ENCODE measurements at regions not wholly inside any gene's neighbourhood (a gene's known extent, or its start where the extent isn't known, plus 50 kb on each side); places are given as distances from the start of the nearest gene placed in this dataset.

DNA sequence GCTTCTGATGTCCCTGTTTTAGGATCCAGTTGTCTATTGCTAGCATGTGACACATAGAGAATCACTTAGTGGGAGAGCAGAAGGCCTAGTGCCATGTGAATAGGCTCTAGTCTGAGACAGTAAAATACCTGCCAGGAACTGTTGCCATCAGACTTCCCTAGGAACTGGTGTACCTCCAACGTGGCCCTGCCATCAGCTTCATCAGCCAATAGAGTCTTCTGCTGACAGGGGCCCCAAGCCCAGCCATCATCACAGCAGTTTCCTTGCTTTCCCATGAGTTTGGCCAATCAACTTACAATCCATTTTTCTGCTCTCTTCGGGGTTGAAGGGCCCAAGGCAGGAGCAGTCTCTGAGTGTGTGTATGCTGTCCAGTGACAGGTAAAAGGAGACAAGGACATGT lies 128.4 kb upstream of the ADRA1B start:
- Histone ChIP-seq H3K27ac (ENCODE audit: low read length) (no peak overlapping the region), H3K27me3 (ENCODE audit: control insufficient read depth, insufficient read depth, low read length) (peaks cover 53% of the 10 kb centered on the region), H3K9me3 (ENCODE audit: control insufficient read depth, low read depth, low read length) (no peaks in the 10 kb centered on the region), H3K4me3 (ENCODE audit: low read length) (no peak overlapping the region), H3K36me3 (ENCODE audit: control insufficient read depth, insufficient read depth, low read length) (no peaks in the 10 kb centered on the region), H3K4me1 (ENCODE audit: control insufficient read depth, insufficient read depth, low read length) (no peaks in the 10 kb centered on the region)
- DNase-seq, result no peak
- no CpG with 5 or more reads among the region's 2 CpGs for WGBS (ENCODE audit: insufficient coverage, low lambda C conversion rate)

DNA sequence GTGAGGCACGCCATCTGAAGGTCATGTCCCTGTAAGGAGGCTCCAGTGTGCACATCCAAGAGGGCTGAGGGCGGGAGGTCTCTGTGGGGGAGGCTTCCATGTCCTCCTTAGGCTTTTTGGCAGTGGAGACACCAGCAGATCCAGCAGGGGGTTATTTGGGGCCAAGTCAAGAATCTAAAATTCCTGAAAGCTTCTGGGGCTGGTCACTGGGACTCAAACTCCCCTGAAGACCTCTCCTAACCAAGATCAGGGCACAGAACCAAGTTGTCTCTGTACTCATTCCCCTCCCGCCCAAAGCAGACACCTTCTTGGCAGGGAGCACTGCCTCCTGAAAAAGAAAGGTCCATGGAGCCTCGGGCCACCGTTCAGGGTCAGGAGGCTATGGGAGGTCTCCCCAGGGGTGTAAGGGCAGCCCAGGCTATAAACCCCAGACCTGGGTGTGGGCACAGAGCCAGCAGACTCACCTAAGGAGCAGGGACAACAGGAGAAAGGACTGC lies 127.4 kb upstream of the ADRA1B start:
- Histone ChIP-seq H3K27me3 (ENCODE audit: control insufficient read depth, insufficient read depth, low read length) (peaks cover 51% of the 10 kb centered on the region), H3K27ac (ENCODE audit: low read length) (no peak overlapping the region), H3K4me3 (ENCODE audit: low read length) (no peak overlapping the region), H3K9me3 (ENCODE audit: control insufficient read depth, low read depth, low read length) (no peaks in the 10 kb centered on the region), H3K36me3 (ENCODE audit: control insufficient read depth, insufficient read depth, low read length) (no peaks in the 10 kb centered on the region), H3K4me1 (ENCODE audit: control insufficient read depth, insufficient read depth, low read length) (no peaks in the 10 kb centered on the region)
- WGBS (ENCODE audit: insufficient coverage, low lambda C conversion rate), result no CpG with 5 or more reads among the region's 5 CpGs
- no peak for DNase-seq

DNA sequence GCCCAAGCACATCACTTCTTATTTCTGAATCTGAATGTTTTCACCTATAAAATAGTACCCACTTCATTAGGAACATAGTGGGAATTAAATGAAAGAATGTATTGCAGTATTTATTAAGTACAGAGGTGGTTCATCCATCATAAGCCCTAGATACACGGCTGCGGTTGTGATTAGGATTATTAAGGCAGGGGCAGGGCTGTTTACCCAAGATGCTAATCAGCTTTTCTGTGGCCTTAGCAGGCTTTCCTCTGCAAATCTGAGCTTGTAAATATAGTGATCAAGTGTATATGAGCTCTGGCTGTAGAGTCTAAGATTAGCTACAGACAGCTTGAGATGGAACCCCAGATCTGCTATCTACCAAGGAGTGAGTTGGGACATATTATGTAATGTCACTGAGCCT lies 124.1 kb upstream of the ADRA1B start:
- H3K4me1 ChIP-seq (ENCODE audit: control insufficient read depth, insufficient read depth, low read length), result no peaks in the 10 kb centered on the region
- WGBS (ENCODE audit: insufficient coverage, low lambda C conversion rate), result no CpG with 5 or more reads among the region's 2 CpGs
- no peaks in the 10 kb centered on the region for H3K36me3 ChIP-seq (ENCODE audit: control insufficient read depth, insufficient read depth, low read length)

DNA sequence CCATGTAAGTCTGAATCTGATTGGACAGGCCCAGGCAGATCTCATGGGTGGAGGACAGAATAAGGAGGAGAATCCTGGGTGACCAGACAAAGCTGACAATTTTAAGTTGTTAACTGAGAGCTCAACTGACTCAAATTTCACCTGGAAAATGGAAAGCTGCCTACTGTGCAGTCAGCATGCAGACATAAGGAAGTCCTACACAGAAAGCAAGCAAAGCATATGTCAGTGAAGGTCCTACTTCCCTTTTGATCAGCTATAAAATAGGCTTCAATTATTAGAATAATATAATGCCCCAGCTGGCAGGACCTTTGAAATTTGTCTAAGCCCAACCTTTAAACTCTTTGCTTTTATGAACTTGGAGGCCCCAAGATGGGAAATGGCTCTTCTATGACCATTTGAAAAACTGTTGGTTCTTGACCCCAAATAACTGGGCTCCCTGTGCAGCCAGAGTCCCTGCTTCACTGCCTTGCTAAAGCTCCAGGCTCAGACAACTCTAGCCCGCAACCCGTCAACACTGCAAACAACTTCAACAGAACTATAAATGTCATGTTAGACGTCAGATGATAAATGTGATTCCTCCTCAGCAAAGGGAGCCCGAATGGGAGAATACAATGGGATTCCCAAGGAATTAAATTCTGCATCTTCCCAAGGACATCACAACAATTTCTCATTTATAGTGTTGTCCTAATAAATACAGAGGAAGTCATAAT lies 118.9 kb upstream of the ADRA1B start:
- WGBS (ENCODE audit: insufficient coverage, low lambda C conversion rate), result 31% methylated on average over 2 of the region's 4 CpGs
- H3K27me3 ChIP-seq (ENCODE audit: control insufficient read depth, insufficient read depth, low read length), result peaks cover 20% of the 10 kb centered on the region
- no peak overlapping the region for H3K4me3 ChIP-seq (ENCODE audit: low read length)
- H3K9me3 ChIP-seq (ENCODE audit: control insufficient read depth, low read depth, low read length), result no peaks in the 10 kb centered on the region
- H3K4me1 ChIP-seq (ENCODE audit: control insufficient read depth, insufficient read depth, low read length), result no peaks in the 10 kb centered on the region
- no peaks in the 10 kb centered on the region for H3K36me3 ChIP-seq (ENCODE audit: control insufficient read depth, insufficient read depth, low read length)
- no peak overlapping the region for H3K27ac ChIP-seq (ENCODE audit: low read length)
- no peak for DNase-seq

More for the DNA sequence above, 124.1 kb upstream of the ADRA1B start:
- no peak for DNase-seq
- no peak overlapping the region for H3K27ac ChIP-seq (ENCODE audit: low read length)
- H3K4me3 ChIP-seq (ENCODE audit: low read length), result no peak overlapping the region
- H3K27me3 ChIP-seq (ENCODE audit: control insufficient read depth, insufficient read depth, low read length), result peaks cover 39% of the 10 kb centered on the region
- H3K9me3 ChIP-seq (ENCODE audit: control insufficient read depth, low read depth, low read length), result no peaks in the 10 kb centered on the region

GRCh38 chr5:159799701-159800100 lies 116.6 kb upstream of the ADRA1B start:
- Histone ChIP-seq H3K36me3 (ENCODE audit: control insufficient read depth, insufficient read depth, low read length) (no peaks in the 10 kb centered on the region), H3K27ac (ENCODE audit: low read length) (no peak overlapping the region), H3K4me3 (ENCODE audit: low read length) (no peak overlapping the region), H3K4me1 (ENCODE audit: control insufficient read depth, insufficient read depth, low read length) (no peaks in the 10 kb centered on the region), H3K27me3 (ENCODE audit: control insufficient read depth, insufficient read depth, low read length) (peaks cover 11% of the 10 kb centered on the region), H3K9me3 (ENCODE audit: control insufficient read depth, low read depth, low read length) (no peaks in the 10 kb centered on the region)
- no peak for DNase-seq
- 83% methylated on average over 2 of the region's 8 CpGs for WGBS (ENCODE audit: insufficient coverage, low lambda C conversion rate)

- Histone ChIP-seq H3K4me1 (ENCODE audit: control insufficient read depth, insufficient read depth, low read length) (no peaks in the 10 kb centered on the region), H3K27ac (ENCODE audit: low read length) (no peak overlapping the region), H3K36me3 (ENCODE audit: control insufficient read depth, insufficient read depth, low read length) (no peaks in the 10 kb centered on the region), H3K27me3 (ENCODE audit: control insufficient read depth, insufficient read depth, low read length) (peaks cover 11% of the 10 kb centered on the region), H3K4me3 (ENCODE audit: low read length) (no peak overlapping the region), H3K9me3 (ENCODE audit: control insufficient read depth, low read depth, low read length) (no peaks in the 10 kb centered on the region)
- no peak for DNase-seq
- 93% methylated on average over 3 of the region's 8 CpGs for WGBS (ENCODE audit: insufficient coverage, low lambda C conversion rate)
Observed at GRCh38 chr5:159800131-159800840, 116.0 kb upstream of the ADRA1B start.

GRCh38 chr5:159801303-159801702 lies 115.0 kb upstream of the ADRA1B start:
- Histone ChIP-seq H3K27me3 (ENCODE audit: control insufficient read depth, insufficient read depth, low read length) (peaks cover 11% of the 10 kb centered on the region), H3K9me3 (ENCODE audit: control insufficient read depth, low read depth, low read length) (no peaks in the 10 kb centered on the region), H3K4me1 (ENCODE audit: control insufficient read depth, insufficient read depth, low read length) (no peaks in the 10 kb centered on the region), H3K36me3 (ENCODE audit: control insufficient read depth, insufficient read depth, low read length) (no peaks in the 10 kb centered on the region), H3K4me3 (ENCODE audit: low read length) (no peak overlapping the region), H3K27ac (ENCODE audit: low read length) (no peak overlapping the region)
- DNase-seq, result no peak
- WGBS (ENCODE audit: insufficient coverage, low lambda C conversion rate), result 100% methylated on average over 2 of the region's 8 CpGs

GRCh38 chr5:159802661-159803060 lies 113.6 kb upstream of the ADRA1B start:
- Histone ChIP-seq H3K27me3 (ENCODE audit: control insufficient read depth, insufficient read depth, low read length) (peaks cover 11% of the 10 kb centered on the region), H3K4me3 (ENCODE audit: low read length) (no peak overlapping the region), H3K4me1 (ENCODE audit: control insufficient read depth, insufficient read depth, low read length) (no peaks in the 10 kb centered on the region), H3K36me3 (ENCODE audit: control insufficient read depth, insufficient read depth, low read length) (no peaks in the 10 kb centered on the region), H3K27ac (ENCODE audit: low read length) (no peak overlapping the region), H3K9me3 (ENCODE audit: control insufficient read depth, low read depth, low read length) (no peaks in the 10 kb centered on the region)
- WGBS (ENCODE audit: insufficient coverage, low lambda C conversion rate), result no CpG with 5 or more reads among the region's 1 CpG
- DNase-seq, result no peak

GRCh38 chr5:159804121-159804520 lies 112.2 kb upstream of the ADRA1B start:
- Histone ChIP-seq H3K27ac (ENCODE audit: low read length) (no peak overlapping the region), H3K27me3 (ENCODE audit: control insufficient read depth, insufficient read depth, low read length) (peaks cover 8% of the 10 kb centered on the region)
- WGBS (ENCODE audit: insufficient coverage, low lambda C conversion rate), result 100% methylated on average over 1 of the region's 1 CpG

GRCh38 chr5:159805021-159805420 lies 111.3 kb upstream of the ADRA1B start:
- Histone ChIP-seq H3K9me3 (ENCODE audit: control insufficient read depth, low read depth, low read length) (no peaks in the 10 kb centered on the region), H3K4me1 (ENCODE audit: control insufficient read depth, insufficient read depth, low read length) (no peaks in the 10 kb centered on the region), H3K27ac (ENCODE audit: low read length) (no peak overlapping the region), H3K27me3 (ENCODE audit: control insufficient read depth, insufficient read depth, low read length) (peaks cover 5% of the 10 kb centered on the region), H3K4me3 (ENCODE audit: low read length) (no peak overlapping the region), H3K36me3 (ENCODE audit: control insufficient read depth, insufficient read depth, low read length) (no peaks in the 10 kb centered on the region)
- no peak for DNase-seq
- no CpG with 5 or more reads among the region's 2 CpGs for WGBS (ENCODE audit: insufficient coverage, low lambda C conversion rate)

More at GRCh38 chr5:159804121-159804520, 112.2 kb upstream of the ADRA1B start:
- H3K36me3 ChIP-seq (ENCODE audit: control insufficient read depth, insufficient read depth, low read length), result no peaks in the 10 kb centered on the region
- H3K4me1 ChIP-seq (ENCODE audit: control insufficient read depth, insufficient read depth, low read length), result no peaks in the 10 kb centered on the region
- H3K9me3 ChIP-seq (ENCODE audit: control insufficient read depth, low read depth, low read length), result no peaks in the 10 kb centered on the region
- no peak overlapping the region for H3K4me3 ChIP-seq (ENCODE audit: low read length)
- DNase-seq, result no peak

Measured in large intestine (tissue), 3 donors.